ENCODE measurements at regions not wholly inside any gene's neighbourhood (a gene's known extent, or its start where the extent isn't known, plus 50 kb on each side); places are given as distances from the start of the nearest gene placed in this dataset.

GRCh38 chr6:103231181-103231580 lies 1628.5 kb downstream of the HACE1 start:
- H3K79me2 ChIP-seq (ENCODE audit: control insufficient read depth, insufficient read depth, low read length), result no peaks in the 10 kb centered on the region
- intact Hi-C loops (cut with micrococcal nuclease; ENCODE audit: unreplicated experiment) (no loop called here), in situ Hi-C loops (cut with MboI) (no loop called here)
- no peak overlapping the region for H3K4me2 ChIP-seq (ENCODE audit: control insufficient read depth, insufficient read depth)
- POLR2A ChIA-PET, result no interaction called here
- RAD21 ChIA-PET (ENCODE audit: unreplicated experiment), result no interaction called here
- ATAC-seq, result no peak
- H3K4me1 ChIP-seq (ENCODE audit: control insufficient read depth, insufficient read depth, low read length), result no peaks in the 10 kb centered on the region
- no peak for FAIRE-seq
- no peak overlapping the region for H3K9ac ChIP-seq (ENCODE audit: control insufficient read depth, insufficient read depth, low read length)
- H3K36me3 ChIP-seq (ENCODE audit: control insufficient read depth in 2 of 2, insufficient read depth in 2 of 2, low read length in 1 of 2), result no peaks in the 10 kb centered on the region
- no peaks in the 10 kb centered on the region; the same call in 2 of the 3 replicates for H3K9me3 ChIP-seq (replicated peaks; ENCODE audit: control insufficient read depth, insufficient read depth, low read length)
- H3K27ac ChIP-seq (ENCODE audit: control insufficient read depth, insufficient read depth), result no peak overlapping the region
- H4K20me1 ChIP-seq (ENCODE audit: control insufficient read depth, insufficient read depth), result no peaks in the 10 kb centered on the region
- no peak overlapping the region for H3K4me3 ChIP-seq
- H2AFZ ChIP-seq (ENCODE audit: control insufficient read depth, low read depth, low read length), result no peak overlapping the region
- H3K27me3 ChIP-seq (replicated peaks in 1 of 2; ENCODE audit: control insufficient read depth in 2 of 2, insufficient read depth in 2 of 2, low read length in 1 of 2), result no peaks in the 10 kb centered on the region
- SMC1A ChIA-PET (ENCODE audit: uncharacterized antibody, unreplicated experiment), result no interaction called here
- no TSS peak for BruUV-seq (replicated peaks)
- CTCF ChIA-PET, result no interaction called here
- DNase-seq (ENCODE audit: low read depth, low spot score), result no peak
- no peak for TF ChIP-seq NR2C2 (IDR thresholded peaks at IDR 0.05; ENCODE audit: borderline replicate concordance, control insufficient read depth, insufficient read length, low read depth)
- TF ChIP-seq SMC3 (IDR thresholded peaks at IDR 0.05; ENCODE audit: borderline replicate concordance, low read length), result no peak
- TF ChIP-seq CHD4 (IDR thresholded peaks at IDR 0.05), result no peak
- no peak for TF ChIP-seq ETV6 (conservative IDR thresholded peaks at IDR 0.05 in 1 of 2, IDR thresholded peaks at IDR 0.05 in 1 of 2; ENCODE audit: borderline replicate concordance in 1 of 2, low read depth in 1 of 2)
- TF ChIP-seq CBFB (IDR thresholded peaks at IDR 0.05; ENCODE audit: low read depth), result no peak
- TF ChIP-seq IKZF1 (conservative IDR thresholded peaks at IDR 0.05), result no peak
- TF ChIP-seq, protein P1, sequence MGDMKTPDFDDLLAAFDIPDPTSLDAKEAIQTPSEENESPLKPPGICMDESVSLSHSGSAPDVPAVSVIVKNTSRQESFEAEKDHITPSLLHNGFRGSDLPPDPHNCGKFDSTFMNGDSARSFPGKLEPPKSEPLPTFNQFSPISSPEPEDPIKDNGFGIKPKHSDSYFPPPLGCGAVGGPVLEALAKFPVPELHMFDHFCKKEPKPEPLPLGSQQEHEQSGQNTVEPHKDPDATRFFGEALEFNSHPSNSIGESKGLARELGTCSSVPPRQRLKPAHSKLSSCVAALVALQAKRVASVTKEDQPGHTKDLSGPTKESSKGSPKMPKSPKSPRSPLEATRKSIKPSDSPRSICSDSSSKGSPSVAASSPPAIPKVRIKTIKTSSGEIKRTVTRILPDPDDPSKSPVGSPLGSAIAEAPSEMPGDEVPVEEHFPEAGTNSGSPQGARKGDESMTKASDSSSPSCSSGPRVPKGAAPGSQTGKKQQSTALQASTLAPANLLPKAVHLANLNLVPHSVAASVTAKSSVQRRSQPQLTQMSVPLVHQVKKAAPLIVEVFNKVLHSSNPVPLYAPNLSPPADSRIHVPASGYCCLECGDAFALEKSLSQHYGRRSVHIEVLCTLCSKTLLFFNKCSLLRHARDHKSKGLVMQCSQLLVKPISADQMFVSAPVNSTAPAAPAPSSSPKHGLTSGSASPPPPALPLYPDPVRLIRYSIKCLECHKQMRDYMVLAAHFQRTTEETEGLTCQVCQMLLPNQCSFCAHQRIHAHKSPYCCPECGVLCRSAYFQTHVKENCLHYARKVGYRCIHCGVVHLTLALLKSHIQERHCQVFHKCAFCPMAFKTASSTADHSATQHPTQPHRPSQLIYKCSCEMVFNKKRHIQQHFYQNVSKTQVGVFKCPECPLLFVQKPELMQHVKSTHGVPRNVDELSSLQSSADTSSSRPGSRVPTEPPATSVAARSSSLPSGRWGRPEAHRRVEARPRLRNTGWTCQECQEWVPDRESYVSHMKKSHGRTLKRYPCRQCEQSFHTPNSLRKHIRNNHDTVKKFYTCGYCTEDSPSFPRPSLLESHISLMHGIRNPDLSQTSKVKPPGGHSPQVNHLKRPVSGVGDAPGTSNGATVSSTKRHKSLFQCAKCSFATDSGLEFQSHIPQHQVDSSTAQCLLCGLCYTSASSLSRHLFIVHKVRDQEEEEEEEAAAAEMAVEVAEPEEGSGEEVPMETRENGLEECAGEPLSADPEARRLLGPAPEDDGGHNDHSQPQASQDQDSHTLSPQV (IDR thresholded peaks at IDR 0.05), result no peak
- TF ChIP-seq CTCF (IDR thresholded peaks at IDR 0.05 in 2 of 3, conservative IDR thresholded peaks at IDR 0.05 in 1 of 3; ENCODE audit: control insufficient read depth in 2 of 3, extremely low read depth in 1 of 3, insufficient read depth in 1 of 3, low read depth in 3 of 3, low read length in 3 of 3), result no peak
- TF ChIP-seq IKZF2 (IDR thresholded peaks at IDR 0.05), result no peak
- TF ChIP-seq NFXL1 (IDR thresholded peaks at IDR 0.05; ENCODE audit: borderline replicate concordance), result no peak
- no peak for TF ChIP-seq BMI1 (IDR thresholded peaks at IDR 0.05; ENCODE audit: borderline replicate concordance)
- TF ChIP-seq SMARCA5 (IDR thresholded peaks at IDR 0.05), result no peak
- no peak for TF ChIP-seq LARP7 (IDR thresholded peaks at IDR 0.05)
- TF ChIP-seq MEF2A (IDR thresholded peaks at IDR 0.05; ENCODE audit: insufficient read depth, low read depth, low read length), result no peak
- no peak for TF ChIP-seq STAT3 (IDR thresholded peaks at IDR 0.05; ENCODE audit: low read depth, low read length)
- TF ChIP-seq ZNF24 (IDR thresholded peaks at IDR 0.05), result no peak
- no peak for TF ChIP-seq ATF7 (IDR thresholded peaks at IDR 0.05; ENCODE audit: low read depth)
- no peak for TF ChIP-seq NKRF (conservative IDR thresholded peaks at IDR 0.05)
